ENCODE measurements at regions not wholly inside any gene's neighbourhood (a gene's known extent, or its start where the extent isn't known, plus 50 kb on each side); places are given as distances from the start of the nearest gene placed in this dataset.

DNA sequence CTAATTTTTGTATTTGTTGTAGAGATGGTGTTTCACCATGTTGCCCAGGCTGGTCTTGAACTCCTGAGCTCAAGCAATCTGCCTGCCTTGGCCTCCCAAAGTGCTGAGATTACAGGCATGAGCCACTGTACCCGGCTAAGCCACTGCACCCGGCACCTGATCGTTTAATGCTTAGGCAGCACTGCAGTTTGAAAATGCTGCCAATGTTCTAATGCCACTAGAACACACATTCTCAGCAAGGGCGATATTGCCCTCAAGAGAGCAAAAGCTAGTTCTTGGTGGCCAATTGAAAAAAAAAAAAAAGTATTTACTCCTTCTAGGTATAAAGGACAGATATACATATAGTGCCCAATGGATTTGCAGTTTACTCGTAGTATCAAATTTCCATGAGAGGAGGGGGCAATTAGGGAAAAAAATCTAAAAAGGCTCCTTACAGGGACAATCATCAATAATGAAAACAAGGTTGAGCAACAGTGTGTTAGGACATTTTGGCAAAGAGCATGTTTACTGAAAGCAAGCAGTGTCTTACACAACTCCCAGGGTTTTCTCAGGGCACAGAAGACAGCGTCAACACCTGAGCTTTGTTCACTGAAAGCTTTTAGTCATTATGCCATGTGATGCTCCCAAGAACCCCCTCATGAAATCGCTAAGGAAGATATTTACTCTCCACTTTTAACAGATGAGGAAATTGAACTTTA lies 199.9 kb upstream of the PKDCC start:
- no peak for DNase-seq (ENCODE audit: low spot score)

DNA sequence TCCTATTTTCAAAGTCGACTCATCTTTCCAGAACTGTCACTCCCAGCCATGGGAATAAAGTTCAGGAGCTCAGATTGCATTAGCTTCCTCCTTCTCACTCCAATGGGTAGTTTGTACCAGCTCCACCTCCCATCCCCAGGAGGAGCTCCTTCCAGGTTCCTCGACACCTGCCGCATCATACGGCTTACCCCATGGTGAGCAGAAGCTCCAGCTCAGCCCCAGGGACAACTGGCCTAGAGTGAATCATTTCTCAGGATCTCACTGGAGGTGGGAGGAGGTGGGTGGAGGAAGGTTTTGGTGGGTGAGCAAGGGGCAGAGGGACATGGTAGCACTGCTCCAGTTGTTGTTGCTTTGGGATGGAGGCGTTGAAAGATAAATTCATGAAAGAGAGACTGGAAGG lies 196.3 kb upstream of the PKDCC start:
- DNase-seq (ENCODE audit: low spot score), result no peak

DNA sequence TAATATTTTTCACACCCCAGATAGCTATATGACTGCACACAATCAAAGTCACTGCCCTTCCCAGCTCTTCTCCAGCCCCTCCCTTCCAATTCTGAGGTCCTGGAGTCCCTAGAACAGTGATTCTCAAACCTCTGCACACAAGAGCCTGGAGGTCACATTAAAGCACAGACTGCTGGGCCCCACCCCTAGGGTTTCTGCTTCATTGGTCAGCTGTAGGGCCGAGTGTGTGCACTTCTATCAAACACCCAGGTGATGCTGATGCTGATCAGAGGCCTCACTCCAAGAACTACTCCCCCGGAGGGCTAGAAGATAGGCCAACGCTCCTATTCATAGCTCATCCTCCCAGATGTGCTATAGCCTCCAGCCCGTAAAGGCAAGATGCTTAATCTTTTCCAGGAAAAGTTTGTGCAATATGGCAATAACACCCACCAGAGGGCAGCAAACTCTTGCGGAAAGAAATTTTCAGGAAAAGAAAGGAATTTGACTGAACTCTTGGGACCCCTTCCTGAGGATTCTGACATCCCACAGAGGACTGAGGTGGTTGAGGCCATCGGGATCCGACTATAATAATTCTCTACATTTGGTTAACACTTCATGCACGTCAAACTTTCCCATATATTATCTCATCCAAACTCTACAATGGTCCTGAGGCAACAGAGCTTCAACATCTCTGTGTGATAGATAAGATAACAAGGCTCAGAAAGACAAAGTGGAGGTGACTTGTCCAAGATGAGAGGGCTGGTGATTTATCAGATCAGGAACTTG lies 194.2 kb upstream of the PKDCC start:
- peak; percentile 56 for DNase-seq (ENCODE audit: low spot score)

DNA sequence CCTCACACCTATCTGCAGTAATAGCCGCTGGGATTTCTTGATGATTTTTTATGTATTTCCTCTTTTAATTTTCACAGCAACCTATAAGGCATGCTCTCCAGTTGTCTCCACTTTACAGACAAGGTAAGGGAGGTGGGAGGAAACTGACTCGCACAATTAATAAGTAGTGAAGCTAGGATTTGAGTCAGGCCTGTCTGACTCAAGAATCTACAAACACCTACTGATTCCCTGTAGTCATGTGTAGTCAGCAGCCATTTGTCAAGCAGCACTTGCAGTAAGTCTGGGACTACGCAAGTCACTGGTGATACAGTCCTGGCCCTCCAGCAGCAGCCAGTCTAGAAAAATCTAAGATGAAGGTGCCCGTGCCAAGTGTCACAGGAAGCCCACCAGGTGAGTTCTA lies 193.6 kb upstream of the PKDCC start:
- DNase-seq (ENCODE audit: low spot score), result no peak

- no peak for DNase-seq (ENCODE audit: low spot score)
Observed at GRCh38 chr2:41856946-41857345, 190.9 kb upstream of the PKDCC start.

DNA sequence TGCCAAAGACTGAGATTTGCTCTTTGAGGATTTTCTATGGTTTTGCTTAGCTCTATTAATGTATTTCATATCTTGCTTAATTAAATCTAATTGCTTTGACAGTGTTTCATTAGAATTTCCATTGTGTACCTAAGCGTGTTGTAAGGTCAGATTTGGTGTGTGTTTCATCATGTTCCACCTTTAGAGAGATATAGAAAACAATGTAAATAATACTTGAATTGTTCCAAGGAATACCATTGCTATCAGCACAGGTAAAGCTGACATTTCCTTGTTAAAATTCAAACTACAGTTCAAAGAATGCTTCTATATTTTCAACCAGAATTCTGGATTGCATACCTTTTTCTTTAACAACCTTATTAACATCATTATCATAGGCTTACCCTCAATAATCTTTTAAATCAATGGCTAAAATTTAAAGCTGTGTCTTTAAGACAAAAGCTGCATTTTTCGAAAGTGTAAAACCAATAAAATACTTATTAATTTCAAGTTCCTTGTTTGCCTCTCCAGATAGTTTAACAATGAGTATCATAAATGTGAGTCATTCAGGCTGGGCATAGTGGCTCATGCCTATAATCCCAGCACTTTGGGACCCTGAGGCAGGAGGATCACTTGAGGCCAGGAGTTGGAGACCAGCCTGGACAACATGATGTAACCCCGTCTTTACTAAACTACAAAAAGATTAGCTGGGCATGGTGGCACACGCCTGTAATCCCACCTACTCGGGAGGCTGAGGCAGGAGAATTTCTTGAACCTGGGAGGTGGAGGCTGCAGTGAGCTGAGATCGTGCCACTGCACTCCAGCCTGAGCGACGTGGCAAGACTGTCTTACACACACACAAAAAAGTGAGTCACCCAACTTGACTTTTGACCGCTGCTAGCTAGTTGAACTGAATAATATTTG lies 188.0 kb upstream of the PKDCC start:
- DNase-seq (ENCODE audit: low spot score), result no peak

GRCh38 chr2:41863062-41863461 lies 184.8 kb upstream of the PKDCC start:
- no peak for DNase-seq (ENCODE audit: low spot score)

- DNase-seq (ENCODE audit: low spot score), result no peak
Observed at GRCh38 chr2:41865263-41865662, 182.6 kb upstream of the PKDCC start.

DNA sequence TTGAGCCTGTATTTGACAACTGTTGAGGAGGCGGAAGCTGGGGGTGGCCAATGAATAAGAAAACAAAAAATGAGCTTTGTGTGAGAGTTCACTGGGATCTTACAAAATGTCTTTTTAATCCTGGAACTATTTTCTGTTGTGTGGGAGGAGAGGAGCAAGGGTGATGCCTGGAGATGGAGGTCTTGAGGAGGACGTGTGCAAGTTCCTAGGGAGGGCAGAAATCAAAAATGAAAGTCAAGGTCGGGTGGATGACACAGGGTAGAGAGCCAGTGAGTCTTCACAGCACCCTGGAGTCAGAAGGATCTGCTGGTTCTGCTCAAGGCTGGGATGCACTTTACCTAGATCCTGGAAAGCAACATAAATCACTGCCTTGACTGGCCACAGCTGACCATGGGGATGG lies 180.3 kb upstream of the PKDCC start:
- DNase-seq (ENCODE audit: low spot score), result no peak

DNA sequence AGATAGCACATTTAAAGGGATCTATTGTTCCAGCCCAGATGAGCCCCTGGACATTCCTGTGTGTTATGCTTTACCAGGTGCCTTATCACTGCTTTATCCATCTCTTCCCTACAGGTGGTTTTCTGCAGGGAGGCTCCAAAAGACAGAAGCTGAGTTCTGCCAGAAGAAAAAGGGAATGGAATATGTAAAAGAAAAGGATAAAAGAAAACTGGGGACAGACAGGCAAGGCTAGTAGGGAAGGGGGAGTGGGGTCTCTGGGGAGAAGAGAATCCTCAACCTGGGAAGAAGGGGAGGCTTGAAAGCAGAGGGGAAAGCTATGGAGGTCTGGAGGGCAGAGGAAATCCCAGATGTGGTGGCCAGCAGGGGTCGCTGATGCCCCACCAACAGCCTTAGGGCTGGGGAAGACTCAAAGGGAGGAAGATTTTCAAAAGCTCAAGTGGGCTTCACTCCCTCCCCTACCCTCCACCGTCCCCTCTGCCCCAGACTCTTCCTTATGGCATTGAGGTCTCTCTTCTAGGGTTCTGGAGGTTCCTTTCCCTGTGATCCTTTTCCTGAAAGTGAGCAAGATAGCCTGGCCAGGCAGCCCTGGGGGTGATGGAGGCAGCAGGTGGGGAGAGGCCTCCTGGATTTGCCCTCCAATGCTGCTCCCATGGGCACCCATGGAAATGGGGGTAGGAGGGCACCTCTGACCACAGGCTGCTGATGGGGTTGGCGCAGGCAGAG lies 178.1 kb upstream of the PKDCC start:
- peak; percentile 72 for DNase-seq (ENCODE audit: low spot score)

- DNase-seq (ENCODE audit: low spot score), result no peak
Observed at GRCh38 chr2:41870265-41870585, 177.6 kb upstream of the PKDCC start.

DNA sequence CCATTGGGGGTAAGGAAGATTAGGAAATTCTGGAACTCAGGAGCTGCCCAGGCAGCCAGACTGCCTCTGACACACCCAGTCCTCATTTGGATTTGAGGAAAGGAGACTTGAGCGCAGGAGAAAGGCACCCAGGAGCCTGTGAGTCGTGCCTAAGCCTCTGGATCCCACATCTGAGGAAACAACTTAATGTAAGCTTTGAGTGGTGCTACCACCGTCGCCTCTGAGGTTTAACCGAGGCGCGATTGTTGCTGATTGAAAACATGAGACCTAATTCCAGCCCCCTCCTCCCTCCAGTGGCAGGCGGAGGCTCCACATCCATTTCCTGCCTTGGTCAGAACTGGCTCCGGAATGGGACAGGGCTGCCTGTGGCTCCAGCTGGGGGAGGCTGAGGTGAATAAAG lies 176.7 kb upstream of the PKDCC start:
- DNase-seq (ENCODE audit: low spot score), result no peak

DNA sequence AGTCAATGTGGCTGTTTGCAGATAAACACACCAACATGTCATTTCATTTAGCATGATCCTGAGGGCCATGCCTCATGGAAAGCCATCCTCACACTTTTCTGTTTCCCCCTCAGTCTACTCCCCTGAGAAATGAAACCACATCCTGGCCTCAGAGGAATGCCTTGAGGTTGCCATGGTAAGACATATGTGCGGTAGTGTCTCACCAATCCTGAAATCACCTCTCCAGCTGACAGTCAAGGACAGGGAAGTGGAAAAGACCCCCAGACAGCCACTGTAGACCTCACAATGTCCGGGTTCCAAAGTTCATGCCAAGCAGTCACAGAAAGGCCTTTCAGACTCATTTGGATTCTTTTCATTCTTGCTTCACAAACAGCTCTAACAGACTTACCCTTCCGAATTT lies 175.2 kb upstream of the PKDCC start:
- no peak for DNase-seq (ENCODE audit: low spot score)

- no peak for DNase-seq (ENCODE audit: low spot score)
Observed at GRCh38 chr2:41873102-41874031, 174.5 kb upstream of the PKDCC start.

GRCh38 chr2:41877114-41877678 lies 170.6 kb upstream of the PKDCC start:
- no peak for DNase-seq (ENCODE audit: low spot score)

- DNase-seq (ENCODE audit: low spot score), result no peak
Observed at GRCh38 chr2:41878056-41878455, 169.8 kb upstream of the PKDCC start.

GRCh38 chr2:41878716-41879234 lies 169.0 kb upstream of the PKDCC start:
- no peak for DNase-seq (ENCODE audit: low spot score)

- no peak for DNase-seq (ENCODE audit: low spot score)
Observed at GRCh38 chr2:41879235-41879916, 168.4 kb upstream of the PKDCC start.

- no peak for DNase-seq (ENCODE audit: low spot score)
Observed at GRCh38 chr2:41880561-41881243, 167.1 kb upstream of the PKDCC start.

All from ureter (tissue), 1 donor.